ENCODE measurements at regions not wholly inside any gene's neighbourhood (a gene's known extent, or its start where the extent isn't known, plus 50 kb on each side); places are given as distances from the start of the nearest gene placed in this dataset.
"Not testable (repeated sequence)": the region's sequence is repeated elsewhere in the genome, so short reads cannot be mapped to it uniquely, and the experiment has no call there.

DNA sequence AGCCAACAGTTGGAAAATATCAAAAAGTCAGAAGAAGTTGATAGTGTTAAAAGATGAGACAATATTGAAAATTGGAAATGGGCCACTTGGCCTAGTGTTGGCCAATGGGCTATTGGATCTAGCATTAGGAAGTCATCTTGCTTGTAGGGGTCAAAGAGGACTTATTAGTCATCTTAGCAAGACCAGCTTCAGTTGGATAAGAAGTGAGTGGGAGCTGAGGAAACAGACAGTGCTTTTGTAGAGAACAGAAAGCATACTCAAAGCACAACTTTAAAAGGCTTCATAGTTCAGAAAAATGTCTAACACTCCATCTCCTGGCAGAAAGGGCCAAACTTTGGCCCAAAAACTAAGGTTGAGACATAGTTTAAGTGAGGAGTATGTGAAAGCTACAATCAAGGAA lies 139.9 kb upstream of the PKN2 start:
- DNase-seq (ENCODE audit: low read depth) = no peak

DNA sequence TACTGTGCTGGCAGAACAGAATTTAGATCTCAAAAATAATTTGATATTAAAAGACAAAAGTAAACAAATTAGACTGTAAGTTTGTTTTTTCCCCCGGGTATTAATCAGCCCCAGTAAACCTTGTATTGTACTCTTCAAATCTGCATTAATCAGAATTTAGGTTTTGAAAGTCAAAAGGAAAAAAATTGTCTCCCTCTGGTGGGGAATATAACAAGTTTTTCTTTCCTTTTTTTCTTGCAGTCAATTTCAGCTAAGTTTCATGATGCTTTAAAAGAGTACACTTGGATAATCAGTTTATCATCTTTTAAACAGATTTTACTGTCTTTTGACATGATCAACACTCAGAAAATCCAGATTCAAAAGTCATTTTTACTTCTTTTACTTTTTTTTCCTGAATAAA lies 134.5 kb upstream of the PKN2 start:
- DNase-seq (ENCODE audit: low read depth) = no peak

DNA sequence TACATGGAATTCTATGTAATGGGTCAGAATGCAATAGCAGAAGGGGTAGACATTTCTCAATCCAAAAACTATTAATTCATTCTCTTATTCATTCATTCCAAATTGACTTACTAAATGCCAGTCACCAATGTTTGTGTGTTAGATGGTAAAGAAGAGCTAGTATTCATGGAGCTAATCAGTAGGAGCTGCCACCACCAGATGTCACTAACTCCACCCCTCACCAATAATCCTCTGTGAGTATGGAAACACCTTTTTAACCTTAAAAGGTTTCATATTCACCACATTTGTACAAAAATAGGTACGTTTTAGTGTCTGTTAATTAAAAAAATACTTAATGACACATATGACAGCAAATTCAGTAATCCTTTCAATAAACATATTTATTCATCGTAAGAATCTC lies 131.8 kb upstream of the PKN2 start:
- DNase-seq (ENCODE audit: low read depth) = no peak

DNA sequence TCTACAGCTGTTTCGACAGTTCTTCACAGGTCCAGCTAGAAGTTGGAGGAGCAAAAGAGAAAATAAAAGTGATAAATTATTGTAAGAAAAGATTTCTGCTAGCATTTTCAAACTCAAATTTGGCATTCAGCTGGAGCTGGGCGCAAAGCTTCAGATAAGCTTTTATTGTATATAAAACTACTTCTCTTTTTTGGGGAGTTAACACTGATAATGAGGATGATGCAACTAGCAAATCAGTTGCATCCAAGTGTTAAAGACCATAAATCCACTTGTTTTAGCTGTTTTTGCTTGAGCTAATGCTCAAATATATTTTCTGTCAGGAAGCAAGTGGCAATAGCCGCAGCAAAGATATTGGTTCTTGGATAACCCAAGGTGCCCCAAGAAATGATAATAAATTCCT lies 127.1 kb upstream of the PKN2 start:
- no peak for DNase-seq (ENCODE audit: low read depth)

DNA sequence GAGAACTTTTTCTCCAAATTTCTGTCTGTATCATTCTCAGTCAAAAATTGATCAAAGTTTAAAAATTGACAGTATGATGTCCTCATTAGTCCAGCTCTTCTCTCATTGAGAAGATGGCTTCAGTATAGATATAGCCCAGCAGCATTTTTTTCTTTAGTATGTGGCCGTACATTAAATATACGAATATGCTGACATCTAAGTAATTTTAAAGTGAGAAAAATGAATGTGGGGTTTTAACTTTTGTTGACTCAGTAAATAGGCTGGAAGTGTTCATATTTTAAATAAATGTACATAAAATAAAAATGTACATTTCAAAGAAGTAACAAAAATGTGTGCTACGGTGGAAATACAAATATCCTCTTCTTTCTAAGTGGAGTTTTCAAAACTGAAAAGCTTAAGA lies 123.5 kb upstream of the PKN2 start:
- no peak for DNase-seq (ENCODE audit: low read depth)

DNA sequence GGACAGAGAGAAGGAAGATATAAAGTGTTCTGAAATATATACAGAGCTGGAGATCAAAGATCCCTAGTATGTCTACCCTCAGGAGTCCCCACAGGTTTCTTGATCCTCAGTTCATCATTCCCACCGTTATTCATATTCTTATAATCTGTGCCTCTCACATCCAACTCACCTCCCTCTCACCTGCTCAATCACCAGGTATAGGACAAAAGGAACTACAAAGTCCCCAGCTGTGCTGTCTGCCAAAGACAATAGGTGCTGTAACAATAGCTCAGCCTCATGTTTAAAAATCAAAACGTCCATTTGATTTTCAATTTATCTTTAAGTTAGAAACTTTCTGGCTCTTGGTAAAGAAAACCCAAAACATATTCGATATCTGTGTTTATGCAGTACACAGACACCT lies 121.1 kb upstream of the PKN2 start:
- no peak for DNase-seq (ENCODE audit: low read depth)

DNA sequence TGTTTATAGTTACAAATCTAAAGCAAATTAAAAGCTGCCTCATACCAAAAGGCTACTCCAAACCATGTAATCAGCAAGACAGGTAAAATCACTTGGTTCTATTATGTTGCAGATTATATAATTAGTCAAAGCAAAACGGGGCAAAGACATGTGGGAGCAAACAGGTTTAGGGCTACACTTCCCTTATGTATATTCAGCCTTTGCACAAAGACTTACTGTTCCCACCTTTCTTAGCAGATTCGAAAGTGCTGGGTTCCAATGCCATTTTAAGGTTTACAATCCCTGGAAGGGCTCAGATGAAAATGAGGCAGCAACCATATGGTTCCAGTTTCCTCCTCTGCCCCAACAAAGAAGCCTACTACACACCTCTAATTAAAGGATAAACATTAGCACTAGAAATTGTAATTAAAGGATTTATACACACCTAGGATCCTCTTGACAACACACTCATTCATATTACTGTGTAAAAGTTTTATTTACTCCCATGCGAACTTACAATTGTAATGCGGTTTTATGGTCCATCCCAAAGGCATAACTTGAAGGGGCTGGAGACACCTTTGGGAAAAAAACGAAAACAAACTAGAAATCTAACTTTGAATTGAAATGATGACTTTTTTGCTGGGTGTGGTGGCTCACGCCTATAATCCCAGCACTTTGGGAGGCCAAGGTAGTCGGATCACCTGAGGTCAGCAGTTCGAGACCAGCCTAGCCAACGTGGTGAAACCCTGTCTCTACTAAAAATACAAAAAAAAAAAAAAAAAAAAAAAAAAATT lies 117.3 kb upstream of the PKN2 start:
- DNase-seq (ENCODE audit: low read depth) = no peak

DNA sequence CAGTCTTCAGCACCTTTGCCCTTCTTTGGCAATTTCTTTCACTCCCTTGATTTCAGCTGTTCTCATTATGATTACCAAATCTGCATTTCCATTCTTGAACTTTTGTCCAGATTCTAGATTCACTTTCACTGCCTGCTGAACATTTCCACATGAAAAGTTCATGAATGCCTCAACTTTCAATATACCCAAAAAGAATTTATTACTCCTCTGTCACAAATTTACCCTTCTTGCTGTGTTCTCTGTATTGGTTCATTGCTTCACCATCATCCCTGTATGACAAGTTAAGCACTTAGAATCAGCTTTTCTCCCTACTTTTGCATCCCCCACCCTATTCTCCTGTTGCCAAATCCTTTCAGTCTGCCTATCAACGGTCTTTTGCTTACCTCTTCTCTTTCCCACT lies 112.6 kb upstream of the PKN2 start:
- DNase-seq (ENCODE audit: low read depth) = no peak

DNA sequence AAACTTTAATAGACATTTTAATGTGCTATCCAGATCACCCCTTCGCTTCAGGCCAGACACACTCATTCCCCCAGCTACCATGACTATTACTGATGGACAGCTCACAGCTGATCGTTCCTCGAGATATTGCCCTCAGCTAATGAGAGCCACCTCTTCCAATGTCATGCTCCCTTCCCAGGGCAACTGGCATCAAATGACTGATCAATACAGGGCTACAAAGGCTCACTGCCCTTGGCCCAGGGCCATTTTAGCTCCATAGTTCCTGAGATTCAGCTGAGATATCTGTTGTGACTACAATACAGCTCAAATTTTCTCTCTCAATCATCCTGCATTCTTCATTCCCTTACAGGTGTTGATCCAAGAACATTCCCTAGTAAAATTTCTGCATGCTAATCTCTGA lies 104.5 kb upstream of the PKN2 start:
- DNase-seq (ENCODE audit: low read depth) = no peak

DNA sequence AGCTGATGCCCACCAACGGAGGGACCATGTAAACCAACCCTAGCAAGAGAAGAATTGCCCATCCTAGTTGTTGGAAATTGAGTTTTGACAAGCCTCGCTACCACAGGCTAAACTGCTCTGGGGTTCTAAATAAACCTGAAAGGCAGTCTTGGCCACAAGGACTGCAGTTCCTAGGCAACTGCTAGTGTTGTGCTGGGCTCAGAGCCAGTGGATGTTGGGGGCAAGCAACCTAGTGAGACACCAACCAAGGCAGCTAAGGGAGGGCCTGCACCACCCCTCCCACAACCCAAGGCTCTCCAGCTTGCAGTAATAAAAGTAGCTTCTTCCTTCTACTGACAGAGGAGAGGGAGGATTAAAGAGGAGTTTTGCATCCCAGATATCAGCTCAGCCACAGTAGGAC lies 102.4 kb upstream of the PKN2 start:
- no peak for DNase-seq (ENCODE audit: low read depth)

DNA sequence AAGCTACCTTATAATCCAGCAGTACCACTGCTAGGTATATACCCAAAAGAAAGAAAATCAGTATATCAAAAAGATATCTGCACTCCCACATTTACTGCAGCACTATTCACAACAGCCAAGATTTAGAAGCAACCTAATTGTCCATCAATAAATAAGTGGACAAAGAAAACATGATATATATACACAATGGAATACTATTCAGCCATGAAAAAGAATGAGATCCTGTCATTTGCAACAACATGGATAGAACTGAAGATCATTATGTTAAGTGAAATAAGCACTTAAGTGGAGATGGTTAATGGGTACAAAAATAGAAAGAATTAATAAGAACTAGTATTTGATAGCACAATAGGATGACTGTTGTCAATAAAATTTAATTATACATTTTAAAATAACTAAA lies 90.7 kb upstream of the PKN2 start:
- no peak for DNase-seq (ENCODE audit: low read depth)

DNA sequence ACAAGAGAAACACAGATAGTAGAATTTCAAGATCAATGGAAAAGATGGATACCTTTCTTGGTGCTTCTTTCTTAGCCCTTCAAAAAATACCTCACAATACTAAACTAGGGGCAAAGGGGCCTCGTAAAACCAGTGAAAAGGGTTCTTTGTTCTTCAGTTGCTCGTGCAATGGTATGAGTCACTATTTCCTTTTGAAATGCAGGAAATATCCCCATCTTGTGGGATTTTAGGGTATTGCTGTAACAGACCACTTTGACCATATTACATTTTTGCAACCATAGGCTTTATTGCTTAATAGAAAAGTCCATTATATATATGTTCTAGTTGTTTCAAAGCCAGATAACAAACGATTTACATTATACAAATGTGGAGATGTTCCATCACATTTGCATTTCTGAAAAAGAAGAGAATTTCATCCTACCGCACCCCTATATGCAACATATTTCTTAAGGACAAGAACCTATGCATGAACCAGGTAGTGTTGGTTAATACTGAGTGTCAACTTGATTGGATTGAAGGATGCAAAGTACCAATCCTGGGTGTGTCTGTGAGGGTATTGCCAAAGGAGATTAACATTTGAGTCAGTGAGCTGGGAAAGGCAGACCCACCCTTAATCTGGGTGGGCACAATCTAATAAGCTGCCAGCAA lies 88.6 kb upstream of the PKN2 start:
- no peak for DNase-seq (ENCODE audit: low read depth)

DNA sequence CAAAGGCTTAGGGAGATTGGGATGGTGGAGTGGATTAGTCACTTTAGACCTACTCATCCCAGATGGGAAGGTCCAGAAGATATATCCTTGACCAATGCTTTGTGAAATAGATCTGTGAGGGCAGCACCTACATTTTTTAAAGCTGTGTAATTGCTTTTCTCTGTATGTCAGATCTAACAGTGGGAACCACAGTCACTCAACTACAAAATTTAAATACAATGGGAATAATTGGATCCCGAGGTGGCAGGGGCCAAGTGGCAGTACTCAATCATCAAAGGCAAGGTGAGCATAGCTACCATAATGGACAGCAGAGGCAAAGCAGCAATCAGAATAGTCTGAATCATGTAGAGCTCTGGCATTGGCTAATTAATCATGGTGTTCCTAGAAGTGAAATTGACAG lies 86.1 kb upstream of the PKN2 start:
- DNase-seq (ENCODE audit: low read depth) = not testable (repeated sequence)

DNA sequence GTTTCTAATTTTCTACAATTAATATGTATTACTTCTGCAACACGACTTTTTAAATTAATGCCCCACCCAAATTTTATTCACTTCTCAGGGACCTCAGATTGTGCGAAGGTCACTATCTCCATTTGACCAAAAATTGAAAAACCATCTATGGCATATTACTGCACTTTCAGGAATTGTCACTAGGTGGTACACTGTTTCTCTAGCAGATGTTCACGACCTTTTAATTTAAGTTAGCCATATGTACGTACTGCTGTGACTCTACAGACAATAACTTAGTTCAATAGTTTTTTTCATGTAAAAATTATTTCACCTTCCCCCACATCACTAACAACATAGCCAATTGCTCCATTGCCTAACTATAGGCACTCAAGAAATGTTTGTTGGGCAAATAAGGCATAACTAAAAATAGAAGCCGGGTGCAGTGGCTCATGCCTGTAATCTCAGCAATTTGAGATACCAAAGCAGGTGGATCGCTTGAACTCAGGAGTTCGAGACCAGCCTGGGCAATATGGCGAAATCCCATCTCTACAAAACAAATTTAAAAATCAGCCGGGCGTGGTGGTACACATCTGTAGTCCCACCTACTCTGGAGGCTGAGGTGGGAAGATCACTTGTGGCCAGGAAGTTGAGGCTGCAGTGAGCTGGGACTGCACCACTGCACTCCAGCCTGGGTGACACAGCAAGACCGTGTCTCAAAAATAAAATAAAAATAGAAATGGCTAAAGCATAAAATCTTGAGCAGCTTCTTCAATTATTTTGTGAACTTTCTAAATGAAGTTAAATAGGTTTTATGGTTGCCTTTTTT lies 75.7 kb upstream of the PKN2 start:
- no peak for DNase-seq (ENCODE audit: low read depth)

DNA sequence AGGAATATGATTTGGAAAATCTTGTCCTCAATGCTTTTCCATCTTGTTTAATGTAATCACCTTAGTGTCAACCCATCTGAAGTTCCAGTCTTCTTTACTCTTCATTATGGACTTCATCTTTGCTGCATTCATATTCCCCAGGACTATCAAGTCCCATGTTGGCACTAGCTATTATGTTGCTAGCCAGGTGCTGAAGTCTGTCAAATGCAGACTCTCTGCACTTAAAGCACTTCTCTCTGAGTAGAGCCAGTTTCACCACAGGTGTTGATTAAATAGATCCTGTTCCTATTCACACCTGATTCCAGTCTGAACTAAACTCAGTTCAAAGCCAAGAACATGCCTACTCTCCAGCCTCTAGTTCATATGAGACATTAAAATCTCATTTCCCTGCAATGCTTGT lies 75.0 kb upstream of the PKN2 start:
- DNase-seq (ENCODE audit: low read depth) = no peak

DNA sequence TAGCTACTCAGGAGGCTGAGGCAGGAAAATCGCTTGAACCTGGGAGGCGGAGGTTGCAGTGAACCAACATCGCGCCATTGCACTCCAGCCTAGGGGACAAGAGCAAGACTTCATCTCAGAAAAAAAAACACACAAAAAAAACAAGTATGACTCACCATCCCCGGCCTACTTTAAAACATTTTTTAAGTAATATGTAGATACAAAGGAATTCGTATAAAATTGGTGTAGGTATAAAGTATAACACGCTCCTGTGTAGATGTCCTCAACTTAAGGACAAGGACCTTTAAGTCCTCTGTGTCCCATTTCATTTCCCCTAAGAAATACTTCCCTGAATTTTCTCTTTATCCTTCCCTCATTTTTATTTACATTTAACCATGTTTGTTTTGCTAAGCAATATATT lies 73.4 kb upstream of the PKN2 start:
- no peak for DNase-seq (ENCODE audit: low read depth)

DNA sequence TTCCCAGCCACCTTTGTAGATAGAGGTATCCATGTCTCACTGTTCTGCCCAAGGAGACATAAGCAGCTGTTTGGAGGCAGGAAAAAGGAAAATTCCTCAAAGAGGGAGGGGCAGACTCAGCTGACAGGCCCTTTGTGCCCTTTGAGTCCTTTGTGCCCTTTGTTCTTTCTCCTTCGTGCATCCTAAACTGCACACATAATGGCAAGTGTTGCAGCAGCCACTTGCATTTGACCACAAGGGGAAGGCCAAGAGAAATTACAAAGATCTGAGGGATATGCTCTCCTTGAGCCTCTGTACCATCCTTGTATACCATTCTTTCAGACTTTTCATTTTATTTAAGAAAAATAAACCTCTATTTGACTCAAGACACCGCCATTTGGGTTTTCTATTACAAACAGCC lies 71.8 kb upstream of the PKN2 start:
- no peak for DNase-seq (ENCODE audit: low read depth)

DNA sequence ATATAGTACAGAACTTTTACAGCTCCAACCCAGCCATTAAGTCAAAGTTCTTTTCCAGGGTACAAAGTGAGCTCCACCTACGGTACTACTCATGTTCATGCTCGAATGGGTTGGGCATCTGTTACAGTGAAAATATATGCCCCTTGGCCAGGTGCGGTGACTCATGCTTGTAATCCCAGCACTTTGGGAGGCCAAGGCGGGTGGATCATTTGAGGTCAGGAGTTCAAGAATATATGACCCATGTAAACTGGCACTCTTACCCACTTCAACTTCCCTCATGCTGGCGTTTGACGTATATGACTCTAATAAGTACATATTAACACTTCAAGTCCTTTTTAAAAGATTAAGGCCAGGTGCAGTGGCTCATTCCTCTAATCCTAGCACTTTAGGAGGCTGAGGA lies 71.3 kb upstream of the PKN2 start:
- no peak for DNase-seq (ENCODE audit: low read depth)

DNA sequence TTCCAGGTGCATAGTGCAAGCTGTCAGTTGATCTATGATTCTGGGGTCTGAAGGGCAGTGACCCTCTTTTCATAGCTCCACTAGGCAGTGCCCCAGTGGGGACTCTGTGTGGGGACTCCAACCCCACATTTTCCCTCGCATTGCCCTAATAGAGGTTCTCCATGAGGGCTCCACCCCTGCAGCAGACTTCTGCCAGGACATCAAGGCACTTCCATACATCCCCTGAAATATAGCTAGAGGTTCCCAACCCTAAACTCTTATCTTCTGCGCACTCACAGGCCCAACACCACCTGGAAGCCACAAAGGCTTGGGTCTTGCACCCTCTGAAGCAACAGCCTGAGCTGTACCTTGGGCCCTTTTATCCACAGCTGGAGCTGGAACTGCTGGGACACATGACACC lies 65.7 kb upstream of the PKN2 start:
- no peak for DNase-seq (ENCODE audit: low read depth)

DNA sequence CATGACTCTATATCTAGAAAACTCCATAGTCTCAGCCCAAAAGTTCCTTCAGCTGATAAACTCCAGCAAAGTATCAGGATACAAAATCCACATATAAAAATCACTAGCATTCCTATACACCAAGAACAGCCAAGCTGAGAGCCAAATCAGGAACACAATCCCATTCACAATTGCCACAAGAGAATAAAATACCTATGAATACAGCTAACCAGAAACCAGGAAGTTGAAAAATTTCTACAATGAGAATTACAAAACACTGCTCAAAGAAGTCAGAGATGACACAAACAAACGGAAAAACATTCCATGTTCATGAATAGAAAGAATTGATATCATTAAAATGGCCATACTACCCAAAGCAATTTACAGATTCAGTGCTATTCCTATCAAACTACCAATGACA lies 61.0 kb upstream of the PKN2 start:
- not testable (repeated sequence) for DNase-seq (ENCODE audit: low read depth)

Measured in activated T-cell treated with anti-CD3 and anti-CD28 coated beads for 24 hours (primary cell).